H1 (cell line): ENCODE measurements at regions not wholly inside any gene's neighbourhood (a gene's known extent, or its start where the extent isn't known, plus 50 kb on each side); places are given as distances from the start of the nearest gene placed in this dataset.

ENCODE experiments used
- CTCF ChIA-PET: fragments of 300-600 bp; sonication (Branson Sonifier 250); formaldehyde crosslinking; loops from one replicate; lab custom pipeline; 2021; ENCODE audit not compliant: partially characterized antibody; lab: Charles Lee
- POLR2A ChIA-PET: fragments of 300-600 bp; sonication (Branson Sonifier 250); formaldehyde crosslinking; loops from one replicate; lab custom pipeline; 2021; ENCODE audit warnings: inconsistent platforms; ENCODE audit not compliant: partially characterized antibody; lab: Charles Lee
- DNase-seq, 2 experiments: peaks; one replicate each; pipeline versions ENCODE4 v3.0.0 to v3.0.0-alpha.2; 2010 to 2022; ENCODE audit warnings: low spot score in 2 of 2, low read depth in 1 of 2, mixed read lengths in 1 of 2
- FAIRE-seq: peaks from 2 replicates; lab custom pipeline; 2011; peaks lifted over from hg19 to GRCh38; lab: Jason Lieb, UNC
- H2AFZ ChIP-seq: 2 replicates; pipeline ENCODE4 v1.8.1; 2012; ENCODE audit warnings: low read length, inconsistent platforms
- H2AK5ac ChIP-seq: 2 replicates; pipeline ENCODE4 v1.6.1; 2013; ENCODE audit warnings: low read depth, low read length
- H2BK120ac ChIP-seq: replicated peaks from 2 replicates; pipeline ENCODE3; 2013; ENCODE audit warnings: low read depth, low read length, inconsistent platforms
- H2BK12ac ChIP-seq: 2 replicates; pipeline ENCODE4 v1.6.1; 2013; ENCODE audit warnings: low read depth, low read length
- H2BK15ac ChIP-seq: 2 replicates; pipeline ENCODE4 v1.6.1; 2013; ENCODE audit warnings: low read length
- H2BK20ac ChIP-seq: 2 replicates; pipeline ENCODE4 v1.6.1; 2013; ENCODE audit warnings: low read length
- H2BK5ac ChIP-seq: 2 replicates; pipeline ENCODE4 v1.6.1; 2013; ENCODE audit warnings: low read depth, low read length
- H3K14ac ChIP-seq: 2 replicates; pipeline ENCODE4 v1.6.1; 2013; ENCODE audit warnings: inconsistent platforms; ENCODE audit not compliant: insufficient read length
- H3K18ac ChIP-seq: 2 replicates; pipeline ENCODE4 v1.6.1; 2013; ENCODE audit warnings: low read length; ENCODE audit errors: extremely low read depth
- H3K23ac ChIP-seq: 2 replicates; pipeline ENCODE4 v1.6.1; 2013; ENCODE audit warnings: inconsistent platforms; ENCODE audit not compliant: insufficient read length
- H3K23me2 ChIP-seq: 2 replicates; pipeline ENCODE4 v1.6.1; 2013; ENCODE audit warnings: low read depth, low read length
- H3K27ac ChIP-seq: 2 replicates; pipeline ENCODE4 v1.6.1; 2011; ENCODE audit warnings: low read depth, low read length, inconsistent platforms
- H3K27me3 ChIP-seq, 4 experiments: replicated peaks in 1 of 4; 1 replicate in 1 of 4; 2 replicates in 3 of 4; pipeline versions ENCODE4 v1.6.1 to v1.8.1; 2011 to 2013; ENCODE audit warnings: low read length in 3 of 4, mild to moderate bottlenecking in 3 of 4, inconsistent platforms in 2 of 4, mixed read lengths in 2 of 4, moderate library complexity in 1 of 4; ENCODE audit not compliant: control insufficient read depth in 3 of 4, insufficient read depth in 3 of 4; ENCODE audit errors: extremely low read depth in 1 of 4
- H3K36me3 ChIP-seq, 4 experiments: 2 replicates each; pipeline versions ENCODE4 v1.6.1 to v1.8.1; 2011 to 2013; ENCODE audit warnings: mild to moderate bottlenecking in 4 of 4, low read length in 3 of 4, moderate library complexity in 2 of 4, control low read depth in 1 of 4, inconsistent platforms in 1 of 4; ENCODE audit not compliant: insufficient read depth in 4 of 4, control insufficient read depth in 2 of 4
- H3K4ac ChIP-seq: replicated peaks from 2 replicates; pipeline ENCODE3; 2013; ENCODE audit warnings: low read length, low read depth, mixed read lengths, inconsistent platforms; ENCODE audit not compliant: insufficient read length
- H3K4me1 ChIP-seq, 4 experiments: replicated peaks in 1 of 4; 1 replicate in 1 of 4; 2 replicates in 3 of 4; pipeline versions ENCODE4 v1.6.1 to v1.8.1; 2011 to 2013; ENCODE audit warnings: low read length in 3 of 4, inconsistent platforms in 2 of 4, mixed read lengths in 1 of 4; ENCODE audit not compliant: insufficient read depth in 4 of 4, control insufficient read depth in 3 of 4
- H3K4me2 ChIP-seq, 2 experiments: 2 replicates each; pipeline versions ENCODE4 v1.6.1 to v1.8.1; 2011 to 2013; ENCODE audit warnings: low read depth in 2 of 2, low read length in 2 of 2, control low read depth in 1 of 2, inconsistent platforms in 1 of 2, mild to moderate bottlenecking in 1 of 2; ENCODE audit not compliant: insufficient read depth in 1 of 2
- H3K4me3 ChIP-seq, 4 experiments: fragments of 200-600, 300-600 bp in 1 of 4; sonication (generic), shearing (Covaris generic), sonication (Bioruptor Twin) in 1 of 4; 2 replicates each; pipeline versions ENCODE4 v1.5.1 to v1.8.1; 2011 to 2016; ENCODE audit warnings: low read length in 4 of 4, low read depth in 3 of 4, control low read depth in 2 of 4, inconsistent platforms in 2 of 4, mild to moderate bottlenecking in 2 of 4, mixed read lengths in 1 of 4, moderate library complexity in 1 of 4; ENCODE audit not compliant: insufficient read depth in 2 of 4; ENCODE audit errors: extremely low read depth in 1 of 4
- H3K56ac ChIP-seq: replicated peaks from 2 replicates; pipeline ENCODE3; 2013; ENCODE audit warnings: low read depth, mild to moderate bottlenecking, mixed read lengths, low read length, inconsistent platforms; ENCODE audit not compliant: insufficient read length
- H3K79me1 ChIP-seq: 2 replicates; pipeline ENCODE4 v1.6.1; 2013; ENCODE audit warnings: low read depth, low read length, control low read depth
- H3K79me2 ChIP-seq, 2 experiments: 2 replicates each; pipeline versions ENCODE4 v1.6.1 to v1.8.1; 2012 to 2013; ENCODE audit warnings: low read length in 2 of 2, mild to moderate bottlenecking in 2 of 2, inconsistent platforms in 1 of 2; ENCODE audit not compliant: insufficient read depth in 2 of 2, control insufficient read depth in 1 of 2
- H3K9ac ChIP-seq, 4 experiments: replicated peaks in 1 of 4; 1 replicate in 1 of 4; 2 replicates in 3 of 4; pipeline versions ENCODE4 v1.6.1 to v1.8.1; 2011 to 2013; ENCODE audit warnings: low read depth in 3 of 4, low read length in 3 of 4, control low read depth in 2 of 4, mild to moderate bottlenecking in 2 of 4, moderate library complexity in 2 of 4, inconsistent platforms in 1 of 4; ENCODE audit errors: extremely low read depth in 1 of 4
- H3K9me3 ChIP-seq, 2 experiments: 2 replicates each; pipeline versions ENCODE4 v1.6.1 to v1.8.1; 2012 to 2013; ENCODE audit warnings: mild to moderate bottlenecking in 2 of 2, moderate library complexity in 2 of 2, control low read depth in 1 of 2, inconsistent platforms in 1 of 2, low read depth in 1 of 2, low read length in 1 of 2, mixed read lengths in 1 of 2; ENCODE audit not compliant: insufficient read depth in 2 of 2
- H4K20me1 ChIP-seq, 2 experiments: replicated peaks in 1 of 2; 2 replicates each; pipeline versions ENCODE3 to v1.8.1; 2011 to 2013; ENCODE audit warnings: inconsistent platforms in 2 of 2, low read length in 2 of 2, mild to moderate bottlenecking in 1 of 2; ENCODE audit not compliant: insufficient read depth in 2 of 2, control insufficient read depth in 1 of 2
- H4K5ac ChIP-seq: 2 replicates; pipeline ENCODE4 v1.6.1; 2013; ENCODE audit warnings: low read length, low read depth, mixed read lengths, inconsistent platforms; ENCODE audit not compliant: insufficient read length
- H4K8ac ChIP-seq: 2 replicates; pipeline ENCODE4 v1.8.0; 2013; ENCODE audit warnings: mild to moderate bottlenecking, moderate library complexity, low read length, inconsistent platforms; ENCODE audit not compliant: insufficient read depth; ENCODE audit errors: extremely low read depth
- H4K91ac ChIP-seq: replicated peaks from 2 replicates; pipeline ENCODE3; 2013; ENCODE audit warnings: low read length, mixed read lengths, inconsistent platforms; ENCODE audit not compliant: insufficient read length
- BCL11A ChIP-seq, 2 experiments: IDR thresholded peaks; one replicate each; pipeline ENCODE4 v1.6.1; 2011; ENCODE audit warnings: low read depth in 2 of 2, low read length in 2 of 2, mild to moderate bottlenecking in 2 of 2
- CTBP2 ChIP-seq: IDR thresholded peaks from 2 replicates; pipeline ENCODE4 v1.7.0; 2011; ENCODE audit warnings: borderline replicate concordance, mild to moderate bottlenecking, moderate library complexity, mixed read lengths, low read length; ENCODE audit not compliant: insufficient read depth, insufficient read length
- EP300 ChIP-seq, 2 experiments: IDR thresholded peaks; 1 replicate in 1 of 2; 2 replicates in 1 of 2; pipeline ENCODE4 v1.6.1; 2011 to 2012; ENCODE audit warnings: low read depth in 2 of 2, low read length in 2 of 2, mild to moderate bottlenecking in 2 of 2, borderline replicate concordance in 1 of 2, inconsistent platforms in 1 of 2, moderate library complexity in 1 of 2
- RAD21 ChIP-seq, 2 experiments: IDR thresholded peaks in 1 of 2; conservative IDR thresholded peaks in 1 of 2; 2 replicates each; pipeline ENCODE4 v1.6.1; 2011; ENCODE audit warnings: low read depth in 2 of 2, low read length in 2 of 2, improper control_type of control experiment in 1 of 2, inconsistent platforms in 1 of 2, mild to moderate bottlenecking in 1 of 2, moderate library complexity in 1 of 2
- SUZ12 ChIP-seq: fragments of 200-600 bp; sonication (generic); IDR thresholded peaks from 2 replicates; pipeline ENCODE4 v1.6.1; 2012; ENCODE audit warnings: mild to moderate bottlenecking, inconsistent platforms, low read length, moderate library complexity, mixed read lengths
- WGBS, 2 experiments: shearing (Covaris generic) in 1 of 2; methylation state at CpG; one replicate each; pipeline versions ENCODE4 v1.1.6 to v1.1.7; 2013 to 2015; ENCODE audit warnings: low lambda C conversion rate in 2 of 2, mixed read lengths in 2 of 2, inconsistent platforms in 1 of 2, low coverage in 1 of 2, missing lambda C conversion rate in 1 of 2; ENCODE audit not compliant: insufficient replicate concordance in 2 of 2, insufficient coverage in 1 of 2, insufficient read length in 1 of 2; ENCODE audit errors: extremely low coverage in 1 of 2, missing lambda C conversion rate in 1 of 2; 5-methylcytosine and 5-hydroxymethylcytosine counted together

- Histone ChIP-seq H3K9me3 (no peaks in the 10 kb centered on the region), H3K4me2 (no peak overlapping the region), H2BK5ac (no peak overlapping the region), H3K79me1 (no peaks in the 10 kb centered on the region), H4K5ac (no peak overlapping the region), H3K4ac (no peak overlapping the region), H2AFZ (no peak overlapping the region), H4K91ac (no peak overlapping the region), H4K8ac (no peak overlapping the region), H2BK20ac (no peak overlapping the region), H2BK12ac (no peak overlapping the region), H3K23ac (no peak overlapping the region), H3K79me2 (no peaks in the 10 kb centered on the region), H3K14ac (no peak overlapping the region), H2BK15ac (no peak overlapping the region), H3K27ac (no peak overlapping the region), H4K20me1 (no peaks in the 10 kb centered on the region), H3K27me3 (no peaks in the 10 kb centered on the region; a peak in 2 of 7 replicates), H3K9ac (no peak overlapping the region), H3K23me2 (0 out of 2 replicates have a peak, but pooled peaks cover 3% of the 10 kb centered on the region), H3K36me3 (no peaks in the 10 kb centered on the region), H2BK120ac (no peak overlapping the region), H3K4me1 (peaks cover 0 to 10% (median 0%) of the 10 kb centered on the region in 4 experiments; a peak in 2 of 7 replicates), H3K4me3 (no peak overlapping the region), H3K18ac (no peak overlapping the region), H2AK5ac (no peak overlapping the region), H3K56ac (no peak overlapping the region)
- DNase-seq = no peak
- WGBS, 2 experiments = 83% methylated on average over 3 of the region's 3 CpGs; no CpG with 5 or more reads in 1 of the 2 experiments
- TF ChIP-seq SUZ12 = no peak
- TF ChIP-seq CTBP2 = no peak
- TF ChIP-seq EP300 (IDR thresholded peaks at IDR 0.05; ENCODE audit: borderline replicate concordance in 1 of 2, low read depth in 2 of 2, low read length in 2 of 2) = no peak
- no peak for TF ChIP-seq BCL11A (IDR thresholded peaks at IDR 0.05; ENCODE audit: low read depth in 2 of 2, low read length in 2 of 2)
- no peak for TF ChIP-seq RAD21 (IDR thresholded peaks at IDR 0.05 in 1 of 2, conservative IDR thresholded peaks at IDR 0.05 in 1 of 2; ENCODE audit: low read depth in 2 of 2, low read length in 2 of 2)
- ChIA-PET CTCF (no interaction called here), POLR2A (no interaction called here)
- no peak for FAIRE-seq
Measured at GRCh38 chr17:51421525-51421924, 161.2 kb downstream of the UTP18 start.
